DOHH2 (cell line): ENCODE measurements at regions not wholly inside any gene's neighbourhood (a gene's known extent, or its start where the extent isn't known, plus 50 kb on each side); places are given as distances from the start of the nearest gene placed in this dataset.

Source experiments
- CTCF ChIP-seq: fragments of 200-600 bp; sonication (generic); IDR thresholded peaks from one replicate; pipeline ENCODE4 v1.5.1; 2014; ENCODE audit warnings: antibody characterized with exemption, mild to moderate bottlenecking, low read depth, low read length; ENCODE audit not compliant: poor library complexity, severe bottlenecking
- EZH2phosphoT487 ChIP-seq: fragments of 200-600 bp; sonication (generic); IDR thresholded peaks from 2 replicates; pipeline ENCODE4 v1.6.1; 2017; ENCODE audit warnings: borderline replicate concordance, mild to moderate bottlenecking, antibody characterized with exemption, low read length, moderate library complexity, mixed read lengths

DNA sequence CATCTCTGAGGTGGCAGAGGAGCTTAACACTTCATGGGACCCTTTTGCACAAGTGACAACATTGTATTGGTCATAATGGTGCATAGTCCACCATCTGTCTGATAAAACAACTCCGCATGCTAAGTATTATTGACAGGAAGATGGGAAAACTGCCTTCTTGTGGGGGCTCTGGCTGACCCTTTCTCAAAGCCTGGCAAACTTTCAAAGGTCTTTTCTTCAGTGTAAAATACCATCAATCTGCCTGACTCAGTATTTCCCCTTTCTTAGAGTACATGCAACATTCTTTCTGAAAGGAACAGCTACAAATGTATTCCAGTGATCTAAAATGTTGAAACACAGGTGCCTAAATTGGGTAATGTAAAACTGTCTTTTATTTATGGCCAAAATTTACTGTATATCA is 89.1 kb downstream of the NAA11 start:
- TF ChIP-seq CTCF (no peak), EZH2phosphoT487 (no peak)
